Breast epithelium (tissue), 4 donors: ENCODE measurements at regions not wholly inside any gene's neighbourhood (a gene's known extent, or its start where the extent isn't known, plus 50 kb on each side); places are given as distances from the start of the nearest gene placed in this dataset.

Experiments used
- DNase-seq, 2 donors: peaks; one replicate each; pipeline ENCODE4 v3.0.0-alpha.2; 2019; ENCODE audit warnings: low spot score in 2 of 2
- H3K27ac ChIP-seq, 2 donors: fragments of 200-600 bp; sonication (generic) in 1 of 2; one replicate each; pipeline ENCODE4 v1.5.1; 2016 to 2019; ENCODE audit warnings: mild to moderate bottlenecking in 1 of 2
- H3K27me3 ChIP-seq, 2 donors: fragments of 200-600 bp; sonication (generic) in 1 of 2; one replicate each; pipeline versions ENCODE4 v1.5.1 to v1.6.0; 2017 to 2019; ENCODE audit warnings: control low read depth in 1 of 2, mild to moderate bottlenecking in 1 of 2
- H3K36me3 ChIP-seq: fragments of 200-600 bp; one replicate; pipeline ENCODE4 v1.5.1; 2019
- H3K4me1 ChIP-seq, 2 donors: fragments of 200-600 bp; sonication (generic); one replicate each; pipeline ENCODE4 v1.5.1; 2016 to 2019; ENCODE audit warnings: control low read depth in 1 of 2
- H3K4me3 ChIP-seq, 3 donors: fragments of 200-600 bp; sonication (generic); 1 replicate in 2 of 3; 2 replicates in 1 of 3; pipeline ENCODE4 v1.5.1; 2016 to 2019; ENCODE audit warnings: mild to moderate bottlenecking in 3 of 3, moderate library complexity in 2 of 3
- H3K9me3 ChIP-seq, 2 donors: fragments of 200-600 bp; sonication (generic) in 1 of 2; one replicate each; pipeline ENCODE4 v1.5.1; 2016 to 2019; ENCODE audit warnings: control low read depth in 1 of 2
- CTCF ChIP-seq, 3 donors: fragments of 450-650 bp; IDR thresholded peaks; one replicate each; pipeline ENCODE4 v1.5.1; 2016 to 2017; ENCODE audit warnings: antibody characterized with exemption in 3 of 3, mild to moderate bottlenecking in 3 of 3, moderate library complexity in 3 of 3
- POLR2A ChIP-seq: fragments of 450-650 bp; IDR thresholded peaks from one replicate; pipeline ENCODE4 v1.6.1; 2016; ENCODE audit warnings: antibody characterized with exemption, mild to moderate bottlenecking, moderate library complexity
- POLR2AphosphoS5 ChIP-seq, 3 donors: sonication (generic); formaldehyde crosslinking; IDR thresholded peaks; one replicate each; pipeline ENCODE4 v1.6.1; 2017; ENCODE audit warnings: antibody characterized with exemption in 3 of 3
- intact Hi-C: fragments of 100-400 bp; cut with DNase I; formaldehyde crosslinking; loops from one replicate; pipeline ENCODE4 v1.15.1; 2023; ENCODE audit warnings: low total_unique reads

GRCh38 chr5:144065786-144066185 lies 104.7 kb downstream of the YIPF5 start:
- Histone ChIP-seq H3K36me3 (no peaks in the 10 kb centered on the region), H3K9me3 (no peaks in the 10 kb centered on the region), H3K4me1 (no peaks in the 10 kb centered on the region), H3K27ac (no peak overlapping the region), H3K4me3 (no peak overlapping the region), H3K27me3 (no peaks in the 10 kb centered on the region)
- no peak for DNase-seq
- TF ChIP-seq CTCF (IDR thresholded peaks at IDR 0.05) (no peak), POLR2AphosphoS5 (IDR thresholded peaks at IDR 0.05) (no peak), POLR2A (no peak)
- intact Hi-C loops = no loop called here

GRCh38 chr5:144072518-144072927 lies 97.9 kb downstream of the YIPF5 start:
- no peak for DNase-seq
- intact Hi-C loops = no loop called here

GRCh38 chr5:144076521-144077083 lies 93.9 kb downstream of the YIPF5 start:
- Histone ChIP-seq H3K27me3 (no peaks in the 10 kb centered on the region), H3K27ac (no peak overlapping the region), H3K9me3 (peaks cover 1 to 12% of the 10 kb centered on the region in 2 donors), H3K4me1 (no peaks in the 10 kb centered on the region), H3K4me3 (no peak overlapping the region), H3K36me3 (no peaks in the 10 kb centered on the region)
- intact Hi-C loops = no loop called here
- no peak for DNase-seq
- TF ChIP-seq POLR2A (no peak), POLR2AphosphoS5 (IDR thresholded peaks at IDR 0.05) (no peak)

More at GRCh38 chr5:144072518-144072927, 97.9 kb downstream of the YIPF5 start:
- TF ChIP-seq POLR2A (no peak), CTCF (IDR thresholded peaks at IDR 0.05) (no peak), POLR2AphosphoS5 (IDR thresholded peaks at IDR 0.05) (no peak)
- Histone ChIP-seq H3K4me3 (no peak overlapping the region), H3K4me1 (no peaks in the 10 kb centered on the region), H3K36me3 (no peaks in the 10 kb centered on the region), H3K27ac (no peak overlapping the region), H3K9me3 (no peaks in the 10 kb centered on the region), H3K27me3 (no peaks in the 10 kb centered on the region)

- Histone ChIP-seq H3K27ac (no peak overlapping the region), H3K4me1 (no peaks in the 10 kb centered on the region), H3K36me3 (no peaks in the 10 kb centered on the region), H3K27me3 (no peaks in the 10 kb centered on the region), H3K9me3 (peaks cover 5 to 16% of the 10 kb centered on the region in 2 donors), H3K4me3 (no peak overlapping the region)
- no peak for TF ChIP-seq POLR2A
- TF ChIP-seq POLR2AphosphoS5 (IDR thresholded peaks at IDR 0.05) = no peak
- TF ChIP-seq CTCF (IDR thresholded peaks at IDR 0.05) = no peak
- DNase-seq = no peak
- intact Hi-C loops = loop anchor here (5.0 kb wide), 1 partner anchor 1469 kb away; no protein-coding TSS in a partner anchor
These were observed 87.3 kb downstream of the YIPF5 start for GRCh38 chr5:144083185-144083584.

- no peak overlapping the region for H3K4me3 ChIP-seq
- no peaks in the 10 kb centered on the region for H3K4me1 ChIP-seq
- H3K9me3 ChIP-seq = peaks cover 5 to 16% of the 10 kb centered on the region in 2 donors
- no peaks in the 10 kb centered on the region for H3K27me3 ChIP-seq
- H3K36me3 ChIP-seq = no peaks in the 10 kb centered on the region
- no peak for TF ChIP-seq POLR2A
- TF ChIP-seq CTCF (IDR thresholded peaks at IDR 0.05) = no peak
- no peak for TF ChIP-seq POLR2AphosphoS5 (IDR thresholded peaks at IDR 0.05)
- H3K27ac ChIP-seq = no peak overlapping the region
- DNase-seq = no peak
- intact Hi-C loops = loop anchor here (5.0 kb wide), 1 partner anchor 1467 kb away; no protein-coding TSS in a partner anchor
These were observed 85.5 kb downstream of the YIPF5 start for GRCh38 chr5:144084971-144085370.
